DOHH2 (cell line): ENCODE measurements at regions not wholly inside any gene's neighbourhood (a gene's known extent, or its start where the extent isn't known, plus 50 kb on each side); places are given as distances from the start of the nearest gene placed in this dataset.

ENCODE experiments used
- CTCF ChIP-seq: fragments of 200-600 bp; sonication (generic); IDR thresholded peaks from one replicate; pipeline ENCODE4 v1.5.1; 2014; ENCODE audit warnings: antibody characterized with exemption, mild to moderate bottlenecking, low read depth, low read length; ENCODE audit not compliant: poor library complexity, severe bottlenecking
- EZH2phosphoT487 ChIP-seq: fragments of 200-600 bp; sonication (generic); IDR thresholded peaks from 2 replicates; pipeline ENCODE4 v1.6.1; 2017; ENCODE audit warnings: borderline replicate concordance, mild to moderate bottlenecking, antibody characterized with exemption, low read length, moderate library complexity, mixed read lengths

GRCh38 chr11:31884080-31884479 is 73.0 kb upstream of the PAX6 start:
- TF ChIP-seq CTCF (no peak), EZH2phosphoT487 (no peak)
